Peyer's patch (tissue), 4 donors: ENCODE measurements at regions not wholly inside any gene's neighbourhood (a gene's known extent, or its start where the extent isn't known, plus 50 kb on each side); places are given as distances from the start of the nearest gene placed in this dataset.

Source experiments
- DNase-seq, 3 donors: peaks; one replicate each; pipeline ENCODE4 v3.0.0-alpha.2; 2017 to 2019
- H3K27ac ChIP-seq, 4 donors: fragments of 200-600 bp; sonication (generic); one replicate each; pipeline ENCODE4 v1.5.1; 2016 to 2019
- H3K27me3 ChIP-seq, 2 donors: fragments of 200-600 bp; sonication (generic); one replicate each; pipeline ENCODE4 v1.5.1; 2019
- H3K36me3 ChIP-seq, 3 donors: fragments of 200-600 bp; sonication (generic); one replicate each; pipeline ENCODE4 v1.5.1; 2016 to 2019
- H3K4me1 ChIP-seq, 4 donors: fragments of 200-600 bp; sonication (generic); one replicate each; pipeline ENCODE4 v1.5.1; 2016 to 2019
- H3K4me3 ChIP-seq, 4 donors: fragments of 200-600 bp; sonication (generic); 1 replicate in 3 of 4; 2 replicates in 1 of 4; pipeline ENCODE4 v1.5.1; 2016 to 2019; ENCODE audit warnings: mild to moderate bottlenecking in 1 of 4
- H3K9me3 ChIP-seq, 4 donors: fragments of 200-600 bp; sonication (generic); one replicate each; pipeline ENCODE4 v1.5.1; 2016 to 2019; ENCODE audit warnings: mild to moderate bottlenecking in 1 of 4
- CTCF ChIP-seq, 6 experiments: fragments of 450-650 bp in 4 of 6; fragments of 200-600 bp in 2 of 6; sonication (generic) in 1 of 6; IDR thresholded peaks; one replicate each; pipeline ENCODE4 v1.5.1; 2017 to 2019; ENCODE audit warnings: antibody characterized with exemption in 6 of 6, mild to moderate bottlenecking in 3 of 6, moderate library complexity in 1 of 6
- POLR2A ChIP-seq, 2 donors: fragments of 450-650 bp; IDR thresholded peaks; one replicate each; pipeline ENCODE4 v1.5.1; 2017; ENCODE audit warnings: antibody characterized with exemption in 2 of 2, mild to moderate bottlenecking in 2 of 2, moderate library complexity in 2 of 2

GRCh38 chr5:8114597-8115266 is 245.8 kb downstream of the MTRR start:
- H3K4me3 ChIP-seq, result no peak overlapping the region
- no peaks in the 10 kb centered on the region for H3K4me1 ChIP-seq
- H3K36me3 ChIP-seq, result no peaks in the 10 kb centered on the region
- TF ChIP-seq CTCF (IDR thresholded peaks at IDR 0.05) (no peak), POLR2A (IDR thresholded peaks at IDR 0.05) (no peak)
- DNase-seq, result no peak
- H3K27ac ChIP-seq, result no peak overlapping the region
- H3K27me3 ChIP-seq, result no peaks in the 10 kb centered on the region
- H3K9me3 ChIP-seq, result no peaks in the 10 kb centered on the region

GRCh38 chr5:8123559-8123958 is 254.6 kb downstream of the MTRR start:
- Histone ChIP-seq H3K4me3 (no peak overlapping the region), H3K9me3 (no peaks in the 10 kb centered on the region), H3K27me3 (no peaks in the 10 kb centered on the region), H3K27ac (no peak overlapping the region), H3K4me1 (no peaks in the 10 kb centered on the region), H3K36me3 (no peaks in the 10 kb centered on the region)
- TF ChIP-seq CTCF (IDR thresholded peaks at IDR 0.05) (no peak), POLR2A (IDR thresholded peaks at IDR 0.05) (no peak)
- DNase-seq, result no peak

GRCh38 chr5:8134609-8135008 is 265.7 kb downstream of the MTRR start:
- Histone ChIP-seq H3K27me3 (no peaks in the 10 kb centered on the region), H3K27ac (no peak overlapping the region), H3K36me3 (no peaks in the 10 kb centered on the region), H3K4me1 (no peaks in the 10 kb centered on the region), H3K9me3 (no peaks in the 10 kb centered on the region), H3K4me3 (no peak overlapping the region)
- DNase-seq, result no peak
- TF ChIP-seq CTCF (IDR thresholded peaks at IDR 0.05) (no peak), POLR2A (IDR thresholded peaks at IDR 0.05) (no peak)

GRCh38 chr5:8135742-8136141 is 266.8 kb downstream of the MTRR start:
- Histone ChIP-seq H3K36me3 (no peaks in the 10 kb centered on the region), H3K9me3 (no peaks in the 10 kb centered on the region), H3K27ac (no peak overlapping the region), H3K4me1 (no peaks in the 10 kb centered on the region), H3K4me3 (no peak overlapping the region), H3K27me3 (no peaks in the 10 kb centered on the region)
- TF ChIP-seq POLR2A (IDR thresholded peaks at IDR 0.05) (no peak), CTCF (IDR thresholded peaks at IDR 0.05) (no peak)
- DNase-seq, result no peak

- Histone ChIP-seq H3K36me3 (no peaks in the 10 kb centered on the region), H3K4me3 (no peak overlapping the region), H3K9me3 (no peaks in the 10 kb centered on the region), H3K27ac (no peak overlapping the region), H3K4me1 (no peaks in the 10 kb centered on the region), H3K27me3 (no peaks in the 10 kb centered on the region)
- DNase-seq, result no peak
- TF ChIP-seq CTCF (IDR thresholded peaks at IDR 0.05) (no peak), POLR2A (IDR thresholded peaks at IDR 0.05) (no peak)
Observed at GRCh38 chr5:8136271-8136670, 267.3 kb downstream of the MTRR start.
